GM13976 (cell line): ENCODE measurements at regions not wholly inside any gene's neighbourhood (a gene's known extent, or its start where the extent isn't known, plus 50 kb on each side); places are given as distances from the start of the nearest gene placed in this dataset.

ENCODE experiments used
- DNase-seq: peaks from one replicate; pipeline ENCODE4 v3.0.0; 2012; ENCODE audit warnings: low spot score
- CTCF ChIP-seq: IDR thresholded peaks from 2 replicates; pipeline ENCODE4 v1.5.1; 2012; ENCODE audit warnings: borderline replicate concordance, mild to moderate bottlenecking; ENCODE audit not compliant: insufficient read depth; ENCODE audit errors: extremely low read depth, missing control alignments, control extremely low read depth
- in situ Hi-C: fragments of 300-500 bp; cut with MboI; formaldehyde crosslinking; loops from one replicate; pipeline ENCODE4 v1.12.0; 2022; ENCODE audit warnings: low sequenced_read_pairs, mixed read lengths, inconsistent platforms; ENCODE audit not compliant: unreplicated experiment

GRCh38 chr10:4138146-4138721, 353.2 kb upstream of the KLF6 start:
- in situ Hi-C loops: no loop called here
- no peak for TF ChIP-seq CTCF
- no peak for DNase-seq

GRCh38 chr10:4137299-4137698, 352.3 kb upstream of the KLF6 start:
- no peak for TF ChIP-seq CTCF
- DNase-seq: no peak
- in situ Hi-C loops: no loop called here

- DNase-seq: peak; percentile 53
- TF ChIP-seq CTCF: no peak
- in situ Hi-C loops: no loop called here
Measured at GRCh38 chr10:4136121-4136520, 351.1 kb upstream of the KLF6 start.

GRCh38 chr10:4132216-4132556, 347.2 kb upstream of the KLF6 start:
- no peak for TF ChIP-seq CTCF
- in situ Hi-C loops: no loop called here
- no peak for DNase-seq

- in situ Hi-C loops: no loop called here
- peak; percentile 45 for DNase-seq
- TF ChIP-seq CTCF: no peak
Measured at GRCh38 chr10:4131407-4132215, 346.6 kb upstream of the KLF6 start.

DNA sequence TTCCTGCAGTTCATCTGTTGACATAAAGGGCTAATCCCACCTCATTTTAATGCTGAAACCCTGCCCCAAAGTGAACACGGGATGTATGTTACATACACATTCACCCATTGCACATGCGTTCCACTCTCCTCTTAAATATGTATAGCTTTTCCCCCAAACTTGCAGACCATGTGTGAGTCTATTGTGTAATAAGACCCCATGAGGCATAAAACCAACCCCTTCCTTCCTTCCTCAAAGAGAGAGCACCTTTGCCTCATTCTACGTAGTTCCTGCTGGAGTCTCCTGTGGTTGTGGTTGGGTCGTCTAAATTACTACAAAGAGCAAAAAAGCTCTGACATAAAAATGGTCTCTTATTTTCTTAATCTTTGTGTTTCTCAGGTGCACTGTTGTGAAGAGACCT, 345.7 kb upstream of the KLF6 start:
- DNase-seq: no peak
- no peak for TF ChIP-seq CTCF
- in situ Hi-C loops: no loop called here

GRCh38 chr10:4129866-4130477, 345.0 kb upstream of the KLF6 start:
- in situ Hi-C loops: no loop called here
- no peak for TF ChIP-seq CTCF
- DNase-seq: no peak
